GM19238 (cell line): ENCODE measurements at regions not wholly inside any gene's neighbourhood (a gene's known extent, or its start where the extent isn't known, plus 50 kb on each side); places are given as distances from the start of the nearest gene placed in this dataset.
"Not testable (repeated sequence)": the region's sequence is repeated elsewhere in the genome, so short reads cannot be mapped to it uniquely, and the experiment has no call there.

Experiments used
- DNase-seq: peaks from one replicate; pipeline ENCODE4 v3.0.0; 2011; ENCODE audit warnings: low spot score; ENCODE audit not compliant: insufficient read length

DNA sequence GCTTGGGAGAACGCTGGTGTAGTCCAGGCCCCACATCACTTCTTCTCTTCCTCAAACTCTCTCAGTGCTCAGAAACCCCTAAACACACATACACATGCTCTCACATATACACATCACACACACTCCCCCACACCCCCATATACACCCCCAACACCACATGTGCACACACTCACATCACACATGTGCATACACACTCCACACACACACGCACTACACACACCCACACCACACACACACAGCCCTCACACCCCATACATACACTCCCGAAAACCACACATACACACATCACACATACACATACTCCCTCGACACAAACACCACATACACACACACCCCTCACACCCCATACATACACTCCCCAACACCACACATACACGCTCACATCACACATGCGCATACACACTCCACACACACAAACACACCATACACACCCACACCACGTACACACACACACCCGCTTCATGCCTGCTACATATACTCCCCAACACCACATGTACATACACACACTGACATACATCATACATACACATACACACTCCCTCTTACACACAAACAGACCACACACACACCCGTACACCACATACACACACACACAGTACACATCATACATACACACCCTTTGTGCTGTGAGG is 110.3 kb upstream of the TMEM170B start:
- DNase-seq, result no peak

DNA sequence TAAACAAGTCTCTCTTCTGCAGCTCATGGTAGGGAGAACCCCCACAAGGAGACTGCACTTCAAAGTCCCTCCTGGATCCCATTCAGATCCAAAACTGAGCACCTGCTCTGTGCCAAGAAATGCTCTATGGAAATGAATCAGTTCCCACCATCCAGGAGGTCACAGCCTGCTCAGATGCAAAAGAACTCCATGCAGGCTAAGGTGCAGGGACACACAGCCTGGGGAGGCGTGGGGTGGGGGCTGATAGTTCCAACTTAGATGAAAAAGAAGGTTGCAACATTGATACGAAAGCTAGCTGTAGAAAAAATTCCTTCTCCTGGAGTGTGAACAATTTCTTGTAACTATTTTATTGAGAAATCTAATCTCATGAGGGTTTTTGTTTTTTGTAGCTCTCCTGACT is 111.0 kb upstream of the TMEM170B start:
- no peak for DNase-seq

DNA sequence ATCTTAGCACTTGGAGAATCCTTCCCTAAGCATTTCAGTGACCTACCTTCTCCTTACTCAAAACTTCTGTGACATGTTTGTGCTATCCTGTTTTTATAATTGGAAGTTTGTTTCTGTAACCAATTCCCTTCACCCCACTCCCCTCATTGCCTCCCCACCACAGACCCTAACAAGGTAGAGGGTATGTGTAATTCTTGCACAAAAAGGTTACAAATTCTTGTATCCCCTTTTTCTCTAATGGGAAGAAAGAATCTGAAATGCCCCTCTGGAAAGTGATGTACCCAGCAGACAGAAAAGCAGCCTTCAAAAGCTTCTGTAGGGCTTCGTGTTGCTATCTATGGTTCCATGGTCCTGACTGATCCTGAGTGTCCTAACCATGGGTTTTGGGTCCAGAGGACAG is 111.7 kb upstream of the TMEM170B start:
- DNase-seq, result no peak

DNA sequence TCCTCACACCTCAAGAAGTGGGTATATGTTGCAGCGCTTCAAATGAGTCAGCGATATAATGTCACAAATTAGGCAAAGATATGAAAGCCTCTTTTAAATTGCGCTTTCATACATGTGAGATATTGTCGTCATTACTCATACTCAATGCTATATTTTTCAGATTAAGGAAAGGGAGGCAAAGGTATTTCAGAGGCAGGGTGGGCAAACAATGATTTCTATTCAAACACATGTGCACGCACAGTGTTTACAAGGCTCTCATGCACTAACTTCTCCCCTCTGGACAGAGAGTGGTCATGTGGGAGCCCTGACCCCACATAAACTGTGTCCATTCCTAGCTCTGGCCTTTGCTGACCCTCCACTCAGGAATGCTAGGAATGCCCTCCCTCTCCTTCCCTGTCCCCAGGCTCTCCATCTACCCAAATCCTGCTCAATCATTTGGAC is 112.1 kb upstream of the TMEM170B start:
- DNase-seq, result no peak

- DNase-seq, result no peak
These were observed 113.0 kb upstream of the TMEM170B start for GRCh38 chr6:11424395-11425034.

DNA sequence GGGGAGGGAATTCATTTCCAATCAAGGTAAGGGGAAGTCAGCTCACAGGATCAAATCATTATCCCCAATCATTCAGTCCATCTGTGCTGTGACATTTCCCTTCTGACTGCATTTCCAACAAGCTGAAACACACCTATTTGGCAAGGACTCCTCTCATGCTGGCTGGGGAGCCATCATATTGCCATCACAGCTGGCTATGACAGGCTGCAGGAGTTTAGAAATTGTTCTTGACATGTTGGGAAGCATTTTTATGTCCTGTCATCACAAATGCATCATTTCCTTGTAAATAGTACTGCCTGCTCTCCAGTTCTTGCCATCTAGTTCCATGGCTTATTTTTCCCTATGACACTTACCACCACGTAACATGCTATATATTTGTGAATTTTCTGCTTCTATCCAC is 113.9 kb upstream of the TMEM170B start:
- DNase-seq, result no peak

GRCh38 chr6:11423072-11423471 is 114.5 kb upstream of the TMEM170B start:
- DNase-seq, result no peak

GRCh38 chr6:11419763-11420453 is 117.6 kb upstream of the TMEM170B start:
- DNase-seq, result no peak

GRCh38 chr6:11418290-11418905 is 119.2 kb upstream of the TMEM170B start:
- no peak for DNase-seq

GRCh38 chr6:11416936-11417576 is 120.5 kb upstream of the TMEM170B start:
- no peak for DNase-seq

DNA sequence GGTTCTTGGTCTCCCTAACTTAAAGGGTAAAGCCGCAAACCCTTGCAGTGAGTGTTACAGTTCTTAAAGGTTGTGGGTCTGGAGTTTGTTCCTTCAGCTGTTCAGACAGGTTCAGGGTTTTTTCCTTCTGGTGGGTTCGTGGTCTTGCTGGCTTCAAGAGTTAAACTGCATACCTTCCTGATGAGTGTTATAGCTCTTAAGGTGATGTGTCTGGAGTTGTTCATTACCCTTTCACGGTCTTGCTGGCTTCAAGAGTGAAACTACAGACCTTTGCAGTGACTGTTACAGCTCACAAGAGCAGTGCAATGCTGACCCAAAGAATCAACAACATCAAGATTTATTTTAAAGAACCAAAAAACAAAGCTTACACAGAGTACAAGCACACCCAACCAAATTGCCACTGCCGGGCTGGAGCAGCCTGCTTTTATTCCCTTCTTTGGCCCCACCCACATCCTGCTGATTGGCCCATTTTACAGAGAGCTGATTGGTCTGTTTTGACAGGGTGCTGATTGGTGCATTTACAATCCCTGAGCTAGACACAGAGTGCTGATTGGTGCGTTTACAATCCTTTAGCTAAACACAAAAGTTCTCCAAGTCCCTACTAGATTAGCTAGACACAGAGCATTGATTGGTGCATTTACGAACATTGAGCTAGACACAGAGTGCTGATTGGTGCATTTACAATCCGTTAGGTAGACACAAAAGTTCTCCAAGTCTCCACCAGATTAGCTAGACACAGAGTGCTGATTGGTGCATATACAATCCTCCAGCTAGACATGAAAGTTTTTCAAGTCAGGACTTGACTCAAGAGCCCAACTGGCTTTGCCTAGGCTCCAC is 121.2 kb upstream of the TMEM170B start:
- DNase-seq, result not testable (repeated sequence)

- DNase-seq, result no peak
These were observed 122.0 kb upstream of the TMEM170B start for GRCh38 chr6:11415557-11415956.

DNA sequence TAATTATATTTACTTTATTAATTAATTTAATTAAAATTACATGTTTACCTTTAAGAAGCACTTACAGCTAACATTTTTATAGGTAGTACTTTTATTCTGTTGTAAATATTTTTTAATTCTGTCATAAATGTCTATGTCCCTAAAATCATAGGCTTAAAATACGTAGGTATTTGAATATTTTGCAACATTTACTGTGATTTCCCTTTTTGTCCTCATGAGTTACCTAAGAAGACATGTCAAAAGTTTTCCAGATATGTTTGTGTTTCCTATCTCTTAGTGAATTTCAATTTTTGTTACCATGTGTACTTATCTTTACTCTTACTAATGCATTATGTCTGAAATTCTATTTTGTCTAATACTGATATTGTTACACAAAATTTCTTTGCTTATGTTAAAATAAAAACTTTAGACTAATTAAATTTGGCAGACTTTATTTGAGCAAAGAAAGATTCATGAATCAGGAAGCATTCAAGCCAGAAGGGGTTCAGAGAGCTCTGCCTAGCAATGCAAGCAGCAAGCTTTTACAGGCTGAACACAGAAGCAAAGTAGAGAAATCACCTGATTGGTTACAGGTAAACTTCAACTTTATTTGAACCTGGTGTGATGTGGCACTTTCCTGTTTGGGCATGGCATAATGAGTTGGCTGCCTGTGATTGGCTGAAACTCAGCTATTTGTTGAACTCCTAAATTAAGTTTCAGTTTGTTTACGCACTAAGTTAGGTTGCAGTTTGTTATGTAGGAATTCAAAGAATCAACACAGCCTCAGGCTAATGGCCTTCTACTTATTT is 123.2 kb upstream of the TMEM170B start:
- DNase-seq, result no peak

GRCh38 chr6:11413728-11414127 is 123.8 kb upstream of the TMEM170B start:
- no peak for DNase-seq

DNA sequence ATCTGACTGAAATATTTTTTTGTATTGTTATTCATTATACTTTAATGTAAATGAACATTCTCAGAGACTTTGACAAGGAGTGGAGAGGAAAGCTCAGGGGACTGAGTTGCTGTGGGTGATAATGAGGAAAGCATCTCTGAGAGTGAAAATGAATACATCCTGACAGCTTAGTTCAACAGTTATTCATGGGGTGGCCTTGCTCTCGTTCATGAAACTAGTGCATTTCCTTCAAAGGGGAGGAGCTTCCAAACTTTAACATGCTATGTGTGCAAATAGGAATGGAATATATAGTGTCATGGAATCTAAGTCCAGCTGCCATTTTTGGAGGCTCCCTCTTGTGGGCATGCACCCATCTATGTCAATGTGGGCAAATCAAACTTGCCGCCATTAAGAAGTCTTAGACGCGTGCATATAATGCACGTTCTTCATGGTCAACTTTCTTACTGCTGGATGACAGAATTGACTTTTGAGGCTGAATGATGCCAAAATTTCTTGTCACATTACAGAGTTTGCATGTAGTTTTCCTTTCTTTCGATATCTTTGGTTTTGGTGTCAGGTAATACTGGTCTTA is 124.3 kb upstream of the TMEM170B start:
- DNase-seq, result no peak

GRCh38 chr6:11412616-11413015 is 124.9 kb upstream of the TMEM170B start:
- DNase-seq, result no peak

DNA sequence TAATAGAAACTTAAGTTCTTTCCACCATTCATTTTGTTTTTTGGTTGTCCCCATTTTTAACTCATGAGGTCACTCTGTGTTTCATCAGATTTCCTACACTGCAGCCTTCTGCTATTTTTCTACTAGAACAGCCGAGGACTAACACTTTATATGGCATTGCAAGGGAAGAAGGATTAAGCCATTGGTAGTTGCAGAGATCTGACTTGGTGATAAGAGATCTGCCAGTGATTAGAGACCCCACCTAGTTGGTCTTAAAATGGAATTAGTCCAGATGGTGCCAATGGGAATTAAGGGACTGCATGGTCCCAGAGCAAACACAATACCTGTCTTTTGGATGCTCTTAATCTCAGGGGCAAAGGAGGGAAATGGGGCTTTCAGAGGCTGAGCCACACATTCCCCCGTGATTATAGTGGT is 125.5 kb upstream of the TMEM170B start:
- DNase-seq, result no peak

GRCh38 chr6:11411593-11411992 is 126.0 kb upstream of the TMEM170B start:
- no peak for DNase-seq

DNA sequence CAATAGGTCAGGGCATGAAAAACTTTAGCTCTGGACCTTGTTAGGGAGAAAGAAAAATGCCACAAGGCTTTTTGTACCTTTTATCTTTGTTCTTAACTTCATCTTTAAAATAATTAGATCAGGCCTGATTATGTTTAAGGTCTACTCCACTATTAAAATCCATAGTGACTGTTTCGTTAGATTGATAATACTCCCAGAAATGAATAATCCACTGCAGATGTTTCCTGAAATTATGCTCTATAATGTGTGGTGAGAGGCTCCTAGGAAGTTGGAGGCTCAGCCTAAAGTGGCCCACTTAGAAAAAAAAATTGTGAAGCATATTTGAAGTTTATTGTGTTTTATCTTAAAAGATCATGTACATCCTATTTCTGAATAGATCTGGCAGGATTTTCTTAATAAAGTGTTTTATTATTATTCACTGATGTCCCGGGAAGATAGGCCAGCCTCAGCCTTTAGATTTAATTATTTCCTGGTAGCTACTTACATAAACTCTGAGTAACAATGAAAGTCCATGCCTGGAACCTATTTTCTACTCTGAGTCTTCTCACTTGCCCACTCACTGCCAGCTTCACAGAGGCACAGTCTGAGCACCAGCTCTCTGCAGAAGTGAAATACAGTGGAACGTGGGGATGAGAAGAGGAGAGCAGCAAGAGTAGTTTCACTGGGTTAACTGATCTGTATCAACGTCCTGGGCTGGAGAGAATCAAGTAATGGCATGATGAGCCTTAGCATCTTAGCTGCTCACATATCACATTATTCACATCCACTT is 126.8 kb upstream of the TMEM170B start:
- no peak for DNase-seq
